ENCODE measurements at regions not wholly inside any gene's neighbourhood (a gene's known extent, or its start where the extent isn't known, plus 50 kb on each side); places are given as distances from the start of the nearest gene placed in this dataset.

- no peak overlapping the region for H3K4me3 ChIP-seq (ENCODE audit: low read depth, low read length)
- peaks cover 2% of the 10 kb centered on the region for H3K36me3 ChIP-seq (ENCODE audit: insufficient read depth)
- no peak for DNase-seq (ENCODE audit: extremely low spot score)
- WGBS = 55% methylated on average over 1 of the region's 1 CpG
- no peaks in the 10 kb centered on the region for H3K4me1 ChIP-seq (ENCODE audit: insufficient read depth)
- H3K27ac ChIP-seq (ENCODE audit: low read depth) = no peak overlapping the region
Measured at GRCh38 chr18:56200381-56200911, 437.9 kb downstream of the TXNL1 start.

- no peak for DNase-seq (ENCODE audit: extremely low spot score)
- no peak overlapping the region for H3K4me3 ChIP-seq (ENCODE audit: low read depth, low read length)
- H3K36me3 ChIP-seq (ENCODE audit: insufficient read depth) = peaks cover 2% of the 10 kb centered on the region
- H3K4me1 ChIP-seq (ENCODE audit: insufficient read depth) = no peaks in the 10 kb centered on the region
- WGBS = 73% methylated on average over 8 of the region's 8 CpGs
- no peak overlapping the region for H3K27ac ChIP-seq (ENCODE audit: low read depth)
Measured at GRCh38 chr18:56199580-56200330, 438.6 kb downstream of the TXNL1 start.

- Histone ChIP-seq H3K27ac (ENCODE audit: low read depth) (no peak overlapping the region), H3K4me3 (ENCODE audit: low read depth, low read length) (no peak overlapping the region), H3K36me3 (ENCODE audit: insufficient read depth) (peaks cover 2% of the 10 kb centered on the region), H3K4me1 (ENCODE audit: insufficient read depth) (no peaks in the 10 kb centered on the region)
- DNase-seq (ENCODE audit: extremely low spot score) = no peak
- 89% methylated on average over 6 of the region's 6 CpGs for WGBS
Measured at GRCh38 chr18:56197241-56197859, 441.0 kb downstream of the TXNL1 start.

GRCh38 chr18:56196495-56197225 lies 441.7 kb downstream of the TXNL1 start:
- Histone ChIP-seq H3K4me3 (ENCODE audit: low read depth, low read length) (no peak overlapping the region), H3K4me1 (ENCODE audit: insufficient read depth) (no peaks in the 10 kb centered on the region), H3K36me3 (ENCODE audit: insufficient read depth) (peaks cover 2% of the 10 kb centered on the region), H3K27ac (ENCODE audit: low read depth) (no peak overlapping the region)
- no peak for DNase-seq (ENCODE audit: extremely low spot score)
- 97% methylated on average over 1 of the region's 1 CpG for WGBS

- Histone ChIP-seq H3K4me1 (ENCODE audit: insufficient read depth) (no peaks in the 10 kb centered on the region), H3K4me3 (ENCODE audit: low read depth, low read length) (no peak overlapping the region), H3K36me3 (ENCODE audit: insufficient read depth) (no peaks in the 10 kb centered on the region), H3K27ac (ENCODE audit: low read depth) (no peak overlapping the region)
- no peak for DNase-seq (ENCODE audit: extremely low spot score)
- 95% methylated on average over 5 of the region's 5 CpGs for WGBS
Measured at GRCh38 chr18:56191334-56191733, 447.1 kb downstream of the TXNL1 start.

GRCh38 chr18:56189615-56190014 lies 448.8 kb downstream of the TXNL1 start:
- DNase-seq (ENCODE audit: extremely low spot score) = no peak
- no peaks in the 10 kb centered on the region for H3K4me1 ChIP-seq (ENCODE audit: insufficient read depth)
- no peaks in the 10 kb centered on the region for H3K36me3 ChIP-seq (ENCODE audit: insufficient read depth)
- no peak overlapping the region for H3K27ac ChIP-seq (ENCODE audit: low read depth)
- 94% methylated on average over 20 of the region's 20 CpGs for WGBS
- H3K4me3 ChIP-seq (ENCODE audit: low read depth, low read length) = no peak overlapping the region

- DNase-seq (ENCODE audit: extremely low spot score) = no peak
- 81% methylated on average over 9 of the region's 9 CpGs for WGBS
- Histone ChIP-seq H3K36me3 (ENCODE audit: insufficient read depth) (no peaks in the 10 kb centered on the region), H3K4me3 (ENCODE audit: low read depth, low read length) (no peak overlapping the region), H3K27ac (ENCODE audit: low read depth) (no peak overlapping the region), H3K4me1 (ENCODE audit: insufficient read depth) (no peaks in the 10 kb centered on the region)
Measured at GRCh38 chr18:56188529-56189275, 449.7 kb downstream of the TXNL1 start.

GRCh38 chr18:56186319-56186718 lies 452.1 kb downstream of the TXNL1 start:
- no peaks in the 10 kb centered on the region for H3K36me3 ChIP-seq (ENCODE audit: insufficient read depth)
- no peak overlapping the region for H3K4me3 ChIP-seq (ENCODE audit: low read depth, low read length)
- H3K27ac ChIP-seq (ENCODE audit: low read depth) = no peak overlapping the region
- WGBS = 97% methylated on average over 2 of the region's 2 CpGs
- DNase-seq (ENCODE audit: extremely low spot score) = no peak
- no peaks in the 10 kb centered on the region for H3K4me1 ChIP-seq (ENCODE audit: insufficient read depth)

GRCh38 chr18:56185126-56185525 lies 453.3 kb downstream of the TXNL1 start:
- DNase-seq (ENCODE audit: extremely low spot score) = no peak
- no peak overlapping the region for H3K4me3 ChIP-seq (ENCODE audit: low read depth, low read length)
- 91% methylated on average over 5 of the region's 5 CpGs for WGBS
- H3K4me1 ChIP-seq (ENCODE audit: insufficient read depth) = no peaks in the 10 kb centered on the region
- H3K27ac ChIP-seq (ENCODE audit: low read depth) = no peak overlapping the region
- H3K36me3 ChIP-seq (ENCODE audit: insufficient read depth) = no peaks in the 10 kb centered on the region

GRCh38 chr18:56176751-56177150 lies 461.6 kb downstream of the TXNL1 start:
- no peak for DNase-seq (ENCODE audit: extremely low spot score)
- no peaks in the 10 kb centered on the region for H3K36me3 ChIP-seq (ENCODE audit: insufficient read depth)
- 97% methylated on average over 6 of the region's 6 CpGs for WGBS
- H3K4me3 ChIP-seq (ENCODE audit: low read depth, low read length) = no peak overlapping the region
- no peaks in the 10 kb centered on the region for H3K4me1 ChIP-seq (ENCODE audit: insufficient read depth)
- H3K27ac ChIP-seq (ENCODE audit: low read depth) = no peak overlapping the region

- 97% methylated on average over 7 of the region's 7 CpGs for WGBS
Measured at GRCh38 chr18:56175330-56176001, 462.9 kb downstream of the TXNL1 start.

GRCh38 chr18:56173542-56174220 lies 464.7 kb downstream of the TXNL1 start:
- no peak overlapping the region for H3K27ac ChIP-seq (ENCODE audit: low read depth)
- H3K4me3 ChIP-seq (ENCODE audit: low read depth, low read length) = no peak overlapping the region
- no peaks in the 10 kb centered on the region for H3K36me3 ChIP-seq (ENCODE audit: insufficient read depth)
- no peak for DNase-seq (ENCODE audit: extremely low spot score)
- H3K4me1 ChIP-seq (ENCODE audit: insufficient read depth) = no peaks in the 10 kb centered on the region

More at GRCh38 chr18:56175330-56176001, 462.9 kb downstream of the TXNL1 start:
- Histone ChIP-seq H3K4me1 (ENCODE audit: insufficient read depth) (no peaks in the 10 kb centered on the region), H3K36me3 (ENCODE audit: insufficient read depth) (no peaks in the 10 kb centered on the region), H3K27ac (ENCODE audit: low read depth) (no peak overlapping the region), H3K4me3 (ENCODE audit: low read depth, low read length) (no peak overlapping the region)
- DNase-seq (ENCODE audit: extremely low spot score) = no peak

Data from urinary bladder (tissue), 3 donors.